Tibial nerve (tissue), 4 donors: ENCODE measurements at regions not wholly inside any gene's neighbourhood (a gene's known extent, or its start where the extent isn't known, plus 50 kb on each side); places are given as distances from the start of the nearest gene placed in this dataset.

Experiments used
- DNase-seq, 2 donors: peaks; one replicate each; pipeline ENCODE4 v3.0.0-alpha.2; 2019; ENCODE audit warnings: low spot score in 2 of 2
- H3K27ac ChIP-seq, 4 donors: fragments of 200-600 bp; sonication (generic) in 3 of 4; one replicate each; pipeline ENCODE4 v1.5.1; 2017 to 2019; ENCODE audit warnings: mild to moderate bottlenecking in 1 of 4
- H3K27me3 ChIP-seq, 2 donors: fragments of 200-600 bp; sonication (generic) in 1 of 2; one replicate each; pipeline versions ENCODE4 v1.5.1 to v1.6.0; 2017 to 2019
- H3K36me3 ChIP-seq, 3 donors: fragments of 200-600 bp; sonication (generic); one replicate each; pipeline ENCODE4 v1.5.1; 2018 to 2019
- H3K4me1 ChIP-seq, 4 donors: fragments of 200-600 bp; sonication (generic) in 3 of 4; one replicate each; pipeline ENCODE4 v1.5.1; 2017 to 2019
- H3K4me3 ChIP-seq, 4 donors: fragments of 200-600 bp; sonication (generic) in 3 of 4; one replicate each; pipeline ENCODE4 v1.5.1; 2017 to 2019; ENCODE audit warnings: mild to moderate bottlenecking in 1 of 4, moderate library complexity in 1 of 4
- H3K9me3 ChIP-seq, 4 donors: fragments of 200-600 bp; sonication (generic) in 3 of 4; one replicate each; pipeline ENCODE4 v1.5.1; 2017 to 2019
- CTCF ChIP-seq, 5 experiments: fragments of 200-600 bp in 3 of 5; fragments of 450-650 bp in 2 of 5; sonication (generic) in 3 of 5; IDR thresholded peaks; one replicate each; pipeline ENCODE4 v1.5.1; 2016 to 2019; ENCODE audit warnings: antibody characterized with exemption in 5 of 5, mild to moderate bottlenecking in 3 of 5, moderate library complexity in 2 of 5
- EP300 ChIP-seq, 2 donors: sonication (generic); formaldehyde crosslinking; IDR thresholded peaks; one replicate each; pipeline ENCODE4 v1.6.1; 2017; ENCODE audit warnings: antibody characterized with exemption in 2 of 2, mild to moderate bottlenecking in 1 of 2
- POLR2A ChIP-seq, 2 donors: fragments of 450-650 bp; IDR thresholded peaks; one replicate each; pipeline ENCODE4 v1.6.1; 2017; ENCODE audit warnings: antibody characterized with exemption in 2 of 2, mild to moderate bottlenecking in 2 of 2, moderate library complexity in 2 of 2
- WGBS, 2 donors: methylation state at CpG; one replicate each; pipeline ENCODE4 v1.1.5; 2018; 5-methylcytosine and 5-hydroxymethylcytosine counted together

- peaks cover 0 to 13% (median 0%) of the 10 kb centered on the region in 4 donors for H3K9me3 ChIP-seq
- H3K27me3 ChIP-seq = no peaks in the 10 kb centered on the region
- H3K27ac ChIP-seq = no peak overlapping the region
- WGBS, 2 donors = 66 to 72% methylated on average over 4 of the region's 4 CpGs
- H3K36me3 ChIP-seq = no peaks in the 10 kb centered on the region
- TF ChIP-seq POLR2A (IDR thresholded peaks at IDR 0.05) (no peak), EP300 (IDR thresholded peaks at IDR 0.05) (no peak), CTCF (IDR thresholded peaks at IDR 0.05) (no peak)
- no peak overlapping the region for H3K4me3 ChIP-seq
- DNase-seq = no peak
- no peaks in the 10 kb centered on the region for H3K4me1 ChIP-seq
Observed at GRCh38 chr2:144858211-144858610, 338.3 kb upstream of the ZEB2 start.

- DNase-seq = no peak
- Histone ChIP-seq H3K27me3 (no peaks in the 10 kb centered on the region), H3K4me1 (peaks cover 0 to 17% (median 4%) of the 10 kb centered on the region in 4 donors), H3K27ac (no peak overlapping the region), H3K36me3 (no peaks in the 10 kb centered on the region), H3K9me3 (peaks cover 0 to 13% (median 0%) of the 10 kb centered on the region in 4 donors), H3K4me3 (no peak overlapping the region)
- TF ChIP-seq CTCF (IDR thresholded peaks at IDR 0.05) (no peak), EP300 (IDR thresholded peaks at IDR 0.05) (no peak), POLR2A (IDR thresholded peaks at IDR 0.05) (no peak)
- WGBS, 2 donors = 90 to 97% methylated on average over 4 of the region's 4 CpGs
Observed at GRCh38 chr2:144854596-144854995, 334.7 kb upstream of the ZEB2 start.

- Histone ChIP-seq H3K27ac (no peak overlapping the region), H3K4me1 (peaks cover 0 to 23% (median 5%) of the 10 kb centered on the region in 4 donors), H3K4me3 (no peak overlapping the region), H3K27me3 (no peaks in the 10 kb centered on the region), H3K36me3 (no peaks in the 10 kb centered on the region), H3K9me3 (peaks cover 0 to 8% (median 0%) of the 10 kb centered on the region in 4 donors)
- WGBS, 2 donors = 42 to 51% methylated on average over 3 of the region's 3 CpGs
- no peak for DNase-seq
- TF ChIP-seq CTCF (IDR thresholded peaks at IDR 0.05) (no peak), EP300 (IDR thresholded peaks at IDR 0.05) (no peak), POLR2A (IDR thresholded peaks at IDR 0.05) (no peak)
Observed at GRCh38 chr2:144849612-144850011, 329.7 kb upstream of the ZEB2 start.

GRCh38 chr2:144848423-144848822 lies 328.5 kb upstream of the ZEB2 start:
- peaks cover 0 to 23% (median 5%) of the 10 kb centered on the region in 4 donors for H3K4me1 ChIP-seq
- WGBS, 2 donors = 95 to 96% methylated on average over 2 of the region's 2 CpGs
- no peak overlapping the region for H3K27ac ChIP-seq
- no peaks in the 10 kb centered on the region for H3K36me3 ChIP-seq
- no peaks in the 10 kb centered on the region for H3K27me3 ChIP-seq
- DNase-seq = no peak
- TF ChIP-seq POLR2A (IDR thresholded peaks at IDR 0.05) (no peak), EP300 (IDR thresholded peaks at IDR 0.05) (no peak), CTCF (IDR thresholded peaks at IDR 0.05) (no peak)
- no peaks in the 10 kb centered on the region for H3K9me3 ChIP-seq
- H3K4me3 ChIP-seq = no peak overlapping the region

GRCh38 chr2:144847347-144848080 lies 327.6 kb upstream of the ZEB2 start:
- TF ChIP-seq CTCF (IDR thresholded peaks at IDR 0.05) = no peak
- no peak for TF ChIP-seq POLR2A (IDR thresholded peaks at IDR 0.05)
- Histone ChIP-seq H3K9me3 (no peaks in the 10 kb centered on the region), H3K4me3 (no peak overlapping the region), H3K36me3 (no peaks in the 10 kb centered on the region), H3K27ac (no peak overlapping the region), H3K4me1 (peaks cover 0 to 23% (median 5%) of the 10 kb centered on the region in 4 donors), H3K27me3 (no peaks in the 10 kb centered on the region)
- 82 to 90% methylated on average over 5 of the region's 5 CpGs for WGBS, 2 donors
- no peak for DNase-seq
